RWPE1 (cell line): ENCODE measurements at regions not wholly inside any gene's neighbourhood (a gene's known extent, or its start where the extent isn't known, plus 50 kb on each side); places are given as distances from the start of the nearest gene placed in this dataset.

Source experiments
- CTCF ChIA-PET: fragments of 350-600 bp; sonication (Branson Sonifier 250); formaldehyde crosslinking; extraction: SDS; loops from one replicate; lab custom pipeline; 2021; lab: Yijun Ruan, JAX
- POLR2A ChIA-PET: fragments of 400-600 bp; formaldehyde crosslinking; extraction: SDS; loops from one replicate; lab custom pipeline; 2020; ENCODE audit warnings: antibody characterized with exemption; ENCODE audit not compliant: low non-redundant PET; lab: Yijun Ruan, JAX
- DNase-seq: peaks from one replicate; pipeline ENCODE4 v3.0.0; 2012; ENCODE audit warnings: low spot score
- H3K27ac ChIP-seq: fragments of 450-650 bp; 2 replicates; pipeline ENCODE4 v1.5.1; 2017
- CTCF ChIP-seq: fragments of 450-650 bp; conservative IDR thresholded peaks from 2 replicates; pipeline ENCODE4 v1.5.1; 2017; ENCODE audit warnings: low read depth, mild to moderate bottlenecking

DNA sequence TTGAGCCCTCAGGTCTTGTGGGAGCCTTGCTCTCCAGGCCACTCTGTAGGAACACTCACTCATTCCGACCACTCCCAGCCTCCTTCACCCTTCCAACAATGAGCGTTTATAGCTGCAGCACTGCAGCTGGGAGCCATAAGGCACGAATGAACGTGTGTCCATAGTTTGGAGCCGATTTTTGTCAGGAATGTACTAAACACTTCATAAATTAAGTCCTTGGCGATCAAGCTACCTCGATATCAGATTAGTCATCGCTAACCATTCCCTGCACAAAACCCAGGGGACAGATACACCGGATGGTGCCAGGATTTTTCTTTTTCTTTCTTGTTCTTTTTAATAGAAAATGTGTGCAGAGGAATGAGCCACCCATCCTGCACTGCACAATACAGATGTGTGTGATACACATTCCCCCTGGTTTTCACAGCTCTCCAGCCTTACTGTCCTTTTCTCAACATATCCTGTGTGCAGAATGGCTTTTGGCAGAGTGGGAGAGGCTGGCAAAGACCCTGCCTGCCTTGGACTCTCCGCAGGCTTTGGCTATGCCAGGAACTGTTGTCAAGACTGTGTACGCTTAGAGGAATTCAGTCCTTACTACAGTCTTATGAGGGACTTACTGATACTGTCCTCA is 68.4 kb upstream of the ELAC2 start:
- POLR2A ChIA-PET: no interaction called here
- no peak overlapping the region for H3K27ac ChIP-seq
- CTCF ChIA-PET: no interaction called here
- TF ChIP-seq CTCF: no peak
- DNase-seq: no peak

DNA sequence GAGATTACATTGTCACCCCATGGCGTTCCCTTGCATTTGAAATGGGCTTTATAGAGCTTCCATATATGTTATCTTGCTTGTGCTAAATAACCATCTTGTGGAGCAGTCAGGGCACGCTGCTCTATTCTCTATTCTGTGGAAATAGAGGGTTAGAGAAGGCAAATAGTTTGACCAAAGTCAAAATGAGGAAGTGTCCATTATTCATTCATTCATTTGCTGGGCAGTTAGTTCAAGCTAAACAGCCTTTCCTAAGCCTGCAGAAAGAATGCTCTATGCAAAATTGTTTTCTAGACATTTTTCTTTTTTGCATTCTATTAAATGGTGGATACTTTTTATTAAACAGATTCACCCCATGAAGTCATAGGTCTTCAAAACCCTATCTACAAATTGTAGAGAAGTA is 67.8 kb upstream of the ELAC2 start:
- H3K27ac ChIP-seq: no peak overlapping the region
- no peak for TF ChIP-seq CTCF
- DNase-seq: no peak
- ChIA-PET CTCF (no interaction called here), POLR2A (no interaction called here)

DNA sequence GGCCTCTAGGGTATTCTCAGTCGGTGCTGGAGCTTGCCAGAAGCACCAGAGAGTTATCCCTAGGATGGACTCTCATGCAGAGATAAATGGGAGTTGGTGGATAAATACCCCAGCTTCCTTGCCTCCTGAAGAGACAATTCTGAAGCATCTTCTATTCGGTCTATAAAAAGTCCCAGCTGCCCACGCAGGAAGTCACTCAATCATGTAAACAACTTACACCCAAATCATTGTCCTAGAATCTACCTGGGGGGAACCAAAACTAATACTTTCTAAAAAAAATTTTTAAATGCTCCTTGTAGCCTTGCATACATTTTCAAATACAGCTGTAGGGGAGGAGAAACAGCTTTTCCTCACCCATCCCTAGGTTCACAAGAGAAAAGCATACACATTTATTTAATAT is 66.6 kb upstream of the ELAC2 start:
- CTCF ChIA-PET: no interaction called here
- no peak for TF ChIP-seq CTCF
- POLR2A ChIA-PET: no interaction called here

GRCh38 chr17:13078591-13079385 is 61.0 kb upstream of the ELAC2 start:
- POLR2A ChIA-PET: no interaction called here
- DNase-seq: no peak
- no peak overlapping the region for H3K27ac ChIP-seq
- CTCF ChIA-PET: no interaction called here
- no peak for TF ChIP-seq CTCF

More for the DNA sequence above, 66.6 kb upstream of the ELAC2 start:
- H3K27ac ChIP-seq: no peak overlapping the region
- DNase-seq: no peak

GRCh38 chr17:13076905-13077304 is 59.1 kb upstream of the ELAC2 start:
- no peak for DNase-seq
- TF ChIP-seq CTCF: no peak
- CTCF ChIA-PET: no interaction called here
- POLR2A ChIA-PET: no interaction called here
- no peak overlapping the region for H3K27ac ChIP-seq

DNA sequence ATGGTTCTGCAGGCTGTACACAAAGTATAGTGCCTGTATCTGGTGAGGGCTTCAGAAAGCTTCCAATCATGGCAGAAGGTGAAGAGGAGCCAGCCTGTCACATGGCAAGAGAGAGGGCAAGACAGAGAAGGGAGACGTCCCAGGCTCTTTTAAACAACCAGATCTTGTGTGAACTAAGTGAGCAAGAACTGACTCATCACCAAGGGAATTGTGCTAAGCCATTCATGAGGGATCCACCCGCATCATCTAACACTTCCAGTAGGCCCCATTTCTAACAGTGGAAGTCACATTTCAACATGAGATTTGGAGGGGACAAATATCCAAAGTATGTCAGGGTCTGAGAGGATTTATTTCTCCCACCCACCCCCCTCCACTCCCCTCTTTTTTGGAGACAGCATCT is 56.2 kb upstream of the ELAC2 start:
- H3K27ac ChIP-seq: no peak overlapping the region
- peak; percentile 8 for DNase-seq
- TF ChIP-seq CTCF: no peak
- ChIA-PET CTCF (no interaction called here), POLR2A (no interaction called here)
